ENCODE measurements at regions not wholly inside any gene's neighbourhood (a gene's known extent, or its start where the extent isn't known, plus 50 kb on each side); places are given as distances from the start of the nearest gene placed in this dataset.

GRCh38 chr2:122423934-122424333 is 668.5 kb downstream of the TSN start:
- TF ChIP-seq EP300 (IDR thresholded peaks at IDR 0.05) (no peak), CTCF (IDR thresholded peaks at IDR 0.05) (no peak), POLR2A (IDR thresholded peaks at IDR 0.05) (no peak)
- WGBS, 3 donors = 70 to 85% (median 77%) methylated on average over 4 of the region's 4 CpGs
- DNase-seq = no peak
- H3K9me3 ChIP-seq = no peaks in the 10 kb centered on the region
- H3K27me3 ChIP-seq = no peaks in the 10 kb centered on the region
- H3K4me3 ChIP-seq = no peak overlapping the region
- H3K36me3 ChIP-seq = no peaks in the 10 kb centered on the region
- H3K4me1 ChIP-seq (ENCODE audit: insufficient read depth) = no peaks in the 10 kb centered on the region
- H3K27ac ChIP-seq = no peak overlapping the region
- intact Hi-C loops (cut with DNase I) = no loop called here

GRCh38 chr2:122433123-122433754 is 677.8 kb downstream of the TSN start:
- TF ChIP-seq CTCF (IDR thresholded peaks at IDR 0.05) = no peak
- TF ChIP-seq POLR2A (IDR thresholded peaks at IDR 0.05) = no peak
- TF ChIP-seq EP300 (IDR thresholded peaks at IDR 0.05) = no peak
- H3K27me3 ChIP-seq = no peaks in the 10 kb centered on the region
- DNase-seq = no peak
- no peak overlapping the region for H3K4me3 ChIP-seq
- H3K9me3 ChIP-seq = no peaks in the 10 kb centered on the region
- intact Hi-C loops (cut with DNase I) = no loop called here
- no peaks in the 10 kb centered on the region for H3K36me3 ChIP-seq
- H3K27ac ChIP-seq = no peak overlapping the region
- WGBS, 3 donors = 80 to 91% (median 85%) methylated on average over 8 of the region's 8 CpGs
- H3K4me1 ChIP-seq (ENCODE audit: insufficient read depth) = no peaks in the 10 kb centered on the region

- no peaks in the 10 kb centered on the region for H3K4me1 ChIP-seq (ENCODE audit: insufficient read depth)
Observed at GRCh38 chr2:122445003-122445402, 689.6 kb downstream of the TSN start.

GRCh38 chr2:122446761-122447160 is 691.3 kb downstream of the TSN start:
- Histone ChIP-seq H3K36me3 (no peaks in the 10 kb centered on the region), H3K27me3 (no peaks in the 10 kb centered on the region), H3K27ac (no peak overlapping the region), H3K9me3 (no peaks in the 10 kb centered on the region), H3K4me3 (no peak overlapping the region), H3K4me1 (ENCODE audit: insufficient read depth) (no peaks in the 10 kb centered on the region)
- TF ChIP-seq EP300 (IDR thresholded peaks at IDR 0.05) (no peak), POLR2A (IDR thresholded peaks at IDR 0.05) (no peak), CTCF (IDR thresholded peaks at IDR 0.05) (no peak)
- WGBS, 3 donors = 44 to 62% (median 46%) methylated on average over 4 of the region's 4 CpGs
- intact Hi-C loops (cut with DNase I) = no loop called here
- no peak for DNase-seq

More at GRCh38 chr2:122445003-122445402, 689.6 kb downstream of the TSN start:
- DNase-seq = no peak
- H3K27me3 ChIP-seq = no peaks in the 10 kb centered on the region
- no peaks in the 10 kb centered on the region for H3K36me3 ChIP-seq
- H3K4me3 ChIP-seq = no peak overlapping the region
- H3K9me3 ChIP-seq = no peaks in the 10 kb centered on the region
- TF ChIP-seq EP300 (IDR thresholded peaks at IDR 0.05) = no peak
- TF ChIP-seq POLR2A (IDR thresholded peaks at IDR 0.05) = no peak
- no peak for TF ChIP-seq CTCF (IDR thresholded peaks at IDR 0.05)
- WGBS, 3 donors = 38 to 92% (median 48%) methylated on average over 1 of the region's 1 CpG
- no peak overlapping the region for H3K27ac ChIP-seq
- intact Hi-C loops (cut with DNase I) = no loop called here

Data from ovary (tissue), 7 donors.